ENCODE measurements at regions not wholly inside any gene's neighbourhood (a gene's known extent, or its start where the extent isn't known, plus 50 kb on each side); places are given as distances from the start of the nearest gene placed in this dataset.

GRCh38 chr16:65499566-65499965 lies 377.7 kb upstream of the CDH11 start:
- H3K4me3 ChIP-seq (ENCODE audit: low read length): no peak overlapping the region
- H3K36me3 ChIP-seq (ENCODE audit: control insufficient read depth, insufficient read depth, low read length): no peaks in the 10 kb centered on the region
- DNase-seq: no peak
- H3K9me3 ChIP-seq (replicated peaks; ENCODE audit: control insufficient read depth, low read depth, low read length): no peaks in the 10 kb centered on the region
- WGBS (ENCODE audit: insufficient coverage): no CpG with 5 or more reads among the region's 1 CpG
- no peaks in the 10 kb centered on the region for H3K27me3 ChIP-seq (ENCODE audit: control insufficient read depth, insufficient read depth, low read length)
- H3K4me1 ChIP-seq (ENCODE audit: control insufficient read depth, insufficient read depth, low read length): peaks cover 2% of the 10 kb centered on the region
- no peak overlapping the region for H3K27ac ChIP-seq (ENCODE audit: low read length)

- Histone ChIP-seq H3K27me3 (ENCODE audit: control insufficient read depth, insufficient read depth, low read length) (no peaks in the 10 kb centered on the region), H3K4me1 (ENCODE audit: control insufficient read depth, insufficient read depth, low read length) (peaks cover 2% of the 10 kb centered on the region), H3K9me3 (replicated peaks; ENCODE audit: control insufficient read depth, low read depth, low read length) (no peaks in the 10 kb centered on the region), H3K4me3 (ENCODE audit: low read length) (no peak overlapping the region), H3K36me3 (ENCODE audit: control insufficient read depth, insufficient read depth, low read length) (no peaks in the 10 kb centered on the region), H3K27ac (ENCODE audit: low read length) (no peak overlapping the region)
- DNase-seq: no peak
- WGBS (ENCODE audit: insufficient coverage): no CpG with 5 or more reads among the region's 6 CpGs
Observed at GRCh38 chr16:65497571-65497970, 375.7 kb upstream of the CDH11 start.

- no peak for DNase-seq
- 70% methylated on average over 2 of the region's 3 CpGs for WGBS (ENCODE audit: insufficient coverage)
- Histone ChIP-seq H3K9me3 (replicated peaks; ENCODE audit: control insufficient read depth, low read depth, low read length) (no peaks in the 10 kb centered on the region), H3K36me3 (ENCODE audit: control insufficient read depth, insufficient read depth, low read length) (no peaks in the 10 kb centered on the region), H3K27me3 (ENCODE audit: control insufficient read depth, insufficient read depth, low read length) (no peaks in the 10 kb centered on the region), H3K27ac (ENCODE audit: low read length) (no peak overlapping the region), H3K4me3 (ENCODE audit: low read length) (no peak overlapping the region), H3K4me1 (ENCODE audit: control insufficient read depth, insufficient read depth, low read length) (peaks cover 3% of the 10 kb centered on the region)
Observed at GRCh38 chr16:65495106-65495505, 373.2 kb upstream of the CDH11 start.

DNA sequence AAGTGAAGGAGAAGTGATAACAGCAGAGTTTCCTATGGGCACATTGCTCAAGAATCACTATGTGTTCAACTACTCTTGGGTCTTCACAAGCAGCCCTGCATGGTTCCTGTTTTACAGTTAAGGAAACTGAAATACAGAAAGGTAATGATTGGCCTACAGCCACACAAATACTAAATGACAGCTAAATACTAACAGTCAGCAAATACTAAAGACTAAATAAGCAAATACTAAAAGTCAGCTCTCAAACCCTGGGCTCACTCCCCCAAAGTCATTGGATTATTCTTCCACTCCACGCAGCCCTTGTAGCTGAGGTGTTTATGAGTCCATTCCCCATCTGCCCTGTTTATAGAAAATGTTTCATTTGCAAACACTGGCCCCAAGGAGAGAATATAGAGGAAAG lies 372.7 kb upstream of the CDH11 start:
- Histone ChIP-seq H3K27me3 (ENCODE audit: control insufficient read depth, insufficient read depth, low read length) (no peaks in the 10 kb centered on the region), H3K4me3 (ENCODE audit: low read length) (no peak overlapping the region), H3K36me3 (ENCODE audit: control insufficient read depth, insufficient read depth, low read length) (no peaks in the 10 kb centered on the region), H3K4me1 (ENCODE audit: control insufficient read depth, insufficient read depth, low read length) (peaks cover 8% of the 10 kb centered on the region), H3K27ac (ENCODE audit: low read length) (no peak overlapping the region), H3K9me3 (replicated peaks; ENCODE audit: control insufficient read depth, low read depth, low read length) (no peaks in the 10 kb centered on the region)
- no CpG with 5 or more reads among the region's 1 CpG for WGBS (ENCODE audit: insufficient coverage)
- DNase-seq: no peak

DNA sequence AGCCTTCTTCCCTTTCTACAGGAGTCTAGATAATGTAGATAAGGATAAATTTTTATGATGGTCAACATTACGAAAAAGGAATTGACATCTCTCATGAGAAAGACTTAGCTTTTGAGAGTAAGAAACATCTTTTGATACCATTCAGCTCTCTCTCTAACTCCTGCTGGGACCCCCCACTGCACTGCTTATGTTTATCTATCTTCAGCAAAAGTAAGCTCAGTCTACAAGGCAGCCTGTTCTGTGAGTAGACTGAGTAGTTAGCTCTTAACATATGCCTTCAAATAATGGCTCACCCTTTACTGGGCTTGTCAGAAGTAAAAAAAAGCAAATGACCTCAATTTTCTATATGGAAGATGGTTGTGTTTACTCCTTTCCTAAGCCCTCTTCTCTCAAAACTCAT lies 372.2 kb upstream of the CDH11 start:
- no peaks in the 10 kb centered on the region for H3K9me3 ChIP-seq (replicated peaks; ENCODE audit: control insufficient read depth, low read depth, low read length)
- H3K27ac ChIP-seq (ENCODE audit: low read length): no peak overlapping the region
- DNase-seq: no peak
- peaks cover 11% of the 10 kb centered on the region for H3K4me1 ChIP-seq (ENCODE audit: control insufficient read depth, insufficient read depth, low read length)
- no peaks in the 10 kb centered on the region for H3K36me3 ChIP-seq (ENCODE audit: control insufficient read depth, insufficient read depth, low read length)
- no peaks in the 10 kb centered on the region for H3K27me3 ChIP-seq (ENCODE audit: control insufficient read depth, insufficient read depth, low read length)
- no peak overlapping the region for H3K4me3 ChIP-seq (ENCODE audit: low read length)
- WGBS (ENCODE audit: insufficient coverage): no CpG with 5 or more reads among the region's 1 CpG

DNA sequence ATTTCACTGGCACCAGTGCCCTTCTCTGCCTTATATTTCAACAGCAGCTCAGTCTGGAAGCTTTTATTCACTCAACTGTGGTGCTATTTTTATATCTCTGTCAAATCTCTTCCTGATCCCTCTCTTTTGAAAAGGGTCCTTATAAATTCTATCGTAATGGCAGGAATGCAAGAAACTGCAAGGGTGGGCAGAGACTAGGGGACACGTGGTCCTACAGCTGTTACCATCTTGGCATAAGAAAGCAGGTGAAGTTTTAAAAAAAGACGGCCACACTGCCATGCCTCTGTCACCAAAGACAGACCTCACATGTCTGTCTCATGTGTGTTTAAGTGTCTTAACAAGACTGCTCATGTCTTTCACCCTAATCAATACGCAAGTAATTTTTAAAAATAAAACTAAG lies 368.4 kb upstream of the CDH11 start:
- Histone ChIP-seq H3K27me3 (ENCODE audit: control insufficient read depth, insufficient read depth, low read length) (no peaks in the 10 kb centered on the region), H3K27ac (ENCODE audit: low read length) (peak overlapping the region; percentile 15), H3K4me1 (ENCODE audit: control insufficient read depth, insufficient read depth, low read length) (peaks cover 14% of the 10 kb centered on the region), H3K36me3 (ENCODE audit: control insufficient read depth, insufficient read depth, low read length) (no peaks in the 10 kb centered on the region), H3K9me3 (replicated peaks; ENCODE audit: control insufficient read depth, low read depth, low read length) (no peaks in the 10 kb centered on the region), H3K4me3 (ENCODE audit: low read length) (no peak overlapping the region)
- 50% methylated on average over 1 of the region's 4 CpGs for WGBS (ENCODE audit: insufficient coverage)
- peak; percentile 19 for DNase-seq

DNA sequence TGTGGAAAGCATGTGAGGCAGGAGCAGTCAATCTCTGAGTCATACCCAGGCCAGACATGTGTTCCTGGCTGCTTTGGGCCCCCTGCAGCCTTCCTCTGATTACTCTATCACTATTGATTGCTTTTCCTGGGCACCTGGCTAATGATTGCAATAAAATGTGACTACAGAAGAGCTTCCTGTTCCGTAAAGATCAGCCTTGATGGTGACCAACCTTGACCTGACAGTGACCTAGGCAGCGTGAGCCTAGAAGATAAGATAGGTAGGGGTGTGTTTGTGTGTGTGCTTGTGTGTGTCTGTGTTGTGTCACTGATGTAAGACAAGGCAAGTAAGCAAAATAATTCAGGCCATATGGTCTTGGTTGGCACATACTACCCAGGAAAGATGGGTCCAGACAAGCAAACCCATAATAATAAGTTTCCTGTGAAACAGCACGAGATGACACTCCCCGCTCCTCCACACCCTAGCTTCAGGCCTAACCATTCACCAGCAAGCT lies 367.7 kb upstream of the CDH11 start:
- DNase-seq: no peak
- Histone ChIP-seq H3K4me3 (ENCODE audit: low read length) (no peak overlapping the region), H3K4me1 (ENCODE audit: control insufficient read depth, insufficient read depth, low read length) (peaks cover 16% of the 10 kb centered on the region), H3K27ac (ENCODE audit: low read length) (no peak overlapping the region), H3K9me3 (replicated peaks; ENCODE audit: control insufficient read depth, low read depth, low read length) (no peaks in the 10 kb centered on the region), H3K27me3 (ENCODE audit: control insufficient read depth, insufficient read depth, low read length) (no peaks in the 10 kb centered on the region), H3K36me3 (ENCODE audit: control insufficient read depth, insufficient read depth, low read length) (no peaks in the 10 kb centered on the region)
- 76% methylated on average over 4 of the region's 4 CpGs for WGBS (ENCODE audit: insufficient coverage)

DNA sequence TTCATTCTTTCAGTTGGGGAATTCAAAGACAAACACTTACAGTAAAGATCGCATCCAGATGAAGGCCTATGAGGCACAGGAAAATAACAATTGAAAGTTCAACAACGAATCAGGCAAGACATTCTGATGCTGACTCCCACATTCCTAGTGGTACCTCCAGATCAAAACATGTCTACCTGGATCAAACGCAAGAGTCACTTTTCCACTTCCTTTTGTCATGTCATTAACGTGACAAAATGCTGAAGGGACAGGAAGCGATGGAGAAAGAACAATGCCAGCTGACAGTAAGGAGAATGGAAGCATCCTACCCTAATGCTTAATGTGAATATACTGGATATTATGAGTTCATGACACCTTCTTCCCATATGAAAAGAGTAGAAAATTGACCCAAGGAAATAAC lies 365.4 kb upstream of the CDH11 start:
- WGBS (ENCODE audit: insufficient coverage): no CpG with 5 or more reads among the region's 5 CpGs
- no peak for DNase-seq

DNA sequence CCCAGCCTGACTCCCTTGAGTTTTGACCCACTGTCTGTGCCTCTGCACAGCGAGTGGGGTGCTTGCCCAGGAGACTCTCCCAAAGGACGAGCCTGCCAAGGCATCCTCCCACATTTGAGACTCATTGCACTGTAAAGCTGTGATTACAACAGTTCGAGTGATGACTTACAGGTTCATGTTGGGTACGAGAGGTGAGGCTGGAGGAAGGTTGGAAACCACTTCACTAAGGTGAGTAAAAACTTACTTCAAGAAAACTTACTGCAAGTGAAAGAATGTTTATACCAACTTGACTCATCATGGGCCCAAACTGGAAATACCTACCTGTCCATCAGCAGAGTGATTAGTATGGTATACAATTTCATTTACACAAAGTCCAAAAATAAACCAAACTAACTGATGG lies 360.1 kb upstream of the CDH11 start:
- Histone ChIP-seq H3K4me1 (ENCODE audit: control insufficient read depth, insufficient read depth, low read length) (peaks cover 3% of the 10 kb centered on the region), H3K9me3 (replicated peaks; ENCODE audit: control insufficient read depth, low read depth, low read length) (no peaks in the 10 kb centered on the region), H3K36me3 (ENCODE audit: control insufficient read depth, insufficient read depth, low read length) (no peaks in the 10 kb centered on the region), H3K4me3 (ENCODE audit: low read length) (no peak overlapping the region), H3K27me3 (ENCODE audit: control insufficient read depth, insufficient read depth, low read length) (no peaks in the 10 kb centered on the region), H3K27ac (ENCODE audit: low read length) (no peak overlapping the region)
- DNase-seq: no peak
- WGBS (ENCODE audit: insufficient coverage): 60% methylated on average over 1 of the region's 4 CpGs

More for the DNA sequence above, 365.4 kb upstream of the CDH11 start:
- peaks cover 16% of the 10 kb centered on the region for H3K4me1 ChIP-seq (ENCODE audit: control insufficient read depth, insufficient read depth, low read length)
- no peak overlapping the region for H3K27ac ChIP-seq (ENCODE audit: low read length)
- no peaks in the 10 kb centered on the region for H3K27me3 ChIP-seq (ENCODE audit: control insufficient read depth, insufficient read depth, low read length)
- no peaks in the 10 kb centered on the region for H3K36me3 ChIP-seq (ENCODE audit: control insufficient read depth, insufficient read depth, low read length)
- H3K9me3 ChIP-seq (replicated peaks; ENCODE audit: control insufficient read depth, low read depth, low read length): no peaks in the 10 kb centered on the region
- H3K4me3 ChIP-seq (ENCODE audit: low read length): no peak overlapping the region

- WGBS (ENCODE audit: insufficient coverage): 51% methylated on average over 8 of the region's 11 CpGs
Observed at GRCh38 chr16:65480281-65481091, 358.6 kb upstream of the CDH11 start.

More at GRCh38 chr16:65480281-65481091, 358.6 kb upstream of the CDH11 start:
- no peak overlapping the region for H3K27ac ChIP-seq (ENCODE audit: low read length)
- H3K4me1 ChIP-seq (ENCODE audit: control insufficient read depth, insufficient read depth, low read length): peaks cover 3% of the 10 kb centered on the region
- no peak overlapping the region for H3K4me3 ChIP-seq (ENCODE audit: low read length)
- DNase-seq: no peak
- no peaks in the 10 kb centered on the region for H3K36me3 ChIP-seq (ENCODE audit: control insufficient read depth, insufficient read depth, low read length)
- no peaks in the 10 kb centered on the region for H3K9me3 ChIP-seq (replicated peaks; ENCODE audit: control insufficient read depth, low read depth, low read length)
- H3K27me3 ChIP-seq (ENCODE audit: control insufficient read depth, insufficient read depth, low read length): no peaks in the 10 kb centered on the region

Measured in muscle of leg (tissue), 3 donors.